ENCODE measurements at regions not wholly inside any gene's neighbourhood (a gene's known extent, or its start where the extent isn't known, plus 50 kb on each side); places are given as distances from the start of the nearest gene placed in this dataset.

DNA sequence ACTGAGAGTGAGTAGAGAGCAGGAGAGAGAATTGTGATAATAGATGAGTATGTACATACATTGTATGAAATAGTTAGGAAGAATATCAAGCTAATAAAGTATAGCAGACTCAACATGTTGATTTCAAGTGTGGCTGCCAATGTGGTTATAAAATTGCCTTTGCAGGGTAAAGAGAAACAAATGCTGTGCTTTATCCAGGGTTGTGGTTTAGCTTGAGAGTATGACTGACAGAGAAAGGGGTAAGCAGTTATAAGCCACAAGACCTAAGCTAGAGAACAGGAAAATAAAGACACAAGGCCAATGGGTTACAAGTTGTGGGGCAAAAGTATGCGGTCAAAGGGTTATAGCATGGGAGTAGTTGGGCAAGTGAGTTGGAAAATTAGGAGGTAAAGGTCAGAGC lies 1217.5 kb downstream of the DIAPH3 start:
- TF ChIP-seq, protein P1, sequence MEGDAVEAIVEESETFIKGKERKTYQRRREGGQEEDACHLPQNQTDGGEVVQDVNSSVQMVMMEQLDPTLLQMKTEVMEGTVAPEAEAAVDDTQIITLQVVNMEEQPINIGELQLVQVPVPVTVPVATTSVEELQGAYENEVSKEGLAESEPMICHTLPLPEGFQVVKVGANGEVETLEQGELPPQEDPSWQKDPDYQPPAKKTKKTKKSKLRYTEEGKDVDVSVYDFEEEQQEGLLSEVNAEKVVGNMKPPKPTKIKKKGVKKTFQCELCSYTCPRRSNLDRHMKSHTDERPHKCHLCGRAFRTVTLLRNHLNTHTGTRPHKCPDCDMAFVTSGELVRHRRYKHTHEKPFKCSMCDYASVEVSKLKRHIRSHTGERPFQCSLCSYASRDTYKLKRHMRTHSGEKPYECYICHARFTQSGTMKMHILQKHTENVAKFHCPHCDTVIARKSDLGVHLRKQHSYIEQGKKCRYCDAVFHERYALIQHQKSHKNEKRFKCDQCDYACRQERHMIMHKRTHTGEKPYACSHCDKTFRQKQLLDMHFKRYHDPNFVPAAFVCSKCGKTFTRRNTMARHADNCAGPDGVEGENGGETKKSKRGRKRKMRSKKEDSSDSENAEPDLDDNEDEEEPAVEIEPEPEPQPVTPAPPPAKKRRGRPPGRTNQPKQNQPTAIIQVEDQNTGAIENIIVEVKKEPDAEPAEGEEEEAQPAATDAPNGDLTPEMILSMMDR (IDR thresholded peaks at IDR 0.05; ENCODE audit: low read depth, low read length, poor library complexity, severe bottlenecking) = no peak
- no peak for TF ChIP-seq EZH2phosphoT487 (IDR thresholded peaks at IDR 0.05; ENCODE audit: borderline replicate concordance, low read length)

Measured in DOHH2 (cell line).